ENCODE measurements at regions not wholly inside any gene's neighbourhood (a gene's known extent, or its start where the extent isn't known, plus 50 kb on each side); places are given as distances from the start of the nearest gene placed in this dataset.
"Not testable (repeated sequence)": the region's sequence is repeated elsewhere in the genome, so short reads cannot be mapped to it uniquely, and the experiment has no call there.

DNA sequence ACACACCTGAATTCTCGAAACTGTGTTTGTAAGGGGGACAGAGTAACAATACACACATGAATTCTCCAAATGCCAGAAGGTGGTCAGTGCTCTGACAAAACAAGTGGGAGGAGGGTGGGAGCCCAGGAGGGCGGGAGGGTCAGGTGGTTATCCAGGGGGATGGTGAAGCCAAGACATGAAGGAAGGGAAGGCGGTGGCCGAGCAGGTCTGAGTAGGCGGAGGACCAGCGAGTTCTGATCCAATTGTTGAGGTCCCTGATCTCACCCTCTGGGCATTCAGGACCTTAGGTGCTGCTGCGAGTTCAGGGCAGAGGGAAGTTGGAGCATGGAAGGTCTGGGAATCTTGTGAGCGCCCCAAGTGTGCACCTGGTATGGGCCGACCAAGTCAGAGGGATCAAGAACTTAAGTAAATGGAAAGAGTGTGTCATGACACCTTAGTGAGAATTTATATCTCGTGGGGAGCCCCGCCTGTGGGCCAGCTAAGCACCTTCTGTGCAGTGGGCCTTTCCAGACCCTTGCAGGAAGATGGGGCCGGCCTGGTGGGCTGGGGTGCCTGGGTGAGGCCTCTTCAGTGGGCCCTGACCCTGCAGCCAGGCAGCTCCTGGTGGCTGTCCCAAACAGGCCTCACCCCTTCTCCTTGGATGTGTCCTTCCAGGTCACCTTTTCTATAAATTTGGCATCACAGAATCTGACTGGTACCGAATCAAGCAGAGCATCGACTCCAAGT is 86.1 kb downstream of the NPIPB11 start:
- TF ChIP-seq, protein P1, sequence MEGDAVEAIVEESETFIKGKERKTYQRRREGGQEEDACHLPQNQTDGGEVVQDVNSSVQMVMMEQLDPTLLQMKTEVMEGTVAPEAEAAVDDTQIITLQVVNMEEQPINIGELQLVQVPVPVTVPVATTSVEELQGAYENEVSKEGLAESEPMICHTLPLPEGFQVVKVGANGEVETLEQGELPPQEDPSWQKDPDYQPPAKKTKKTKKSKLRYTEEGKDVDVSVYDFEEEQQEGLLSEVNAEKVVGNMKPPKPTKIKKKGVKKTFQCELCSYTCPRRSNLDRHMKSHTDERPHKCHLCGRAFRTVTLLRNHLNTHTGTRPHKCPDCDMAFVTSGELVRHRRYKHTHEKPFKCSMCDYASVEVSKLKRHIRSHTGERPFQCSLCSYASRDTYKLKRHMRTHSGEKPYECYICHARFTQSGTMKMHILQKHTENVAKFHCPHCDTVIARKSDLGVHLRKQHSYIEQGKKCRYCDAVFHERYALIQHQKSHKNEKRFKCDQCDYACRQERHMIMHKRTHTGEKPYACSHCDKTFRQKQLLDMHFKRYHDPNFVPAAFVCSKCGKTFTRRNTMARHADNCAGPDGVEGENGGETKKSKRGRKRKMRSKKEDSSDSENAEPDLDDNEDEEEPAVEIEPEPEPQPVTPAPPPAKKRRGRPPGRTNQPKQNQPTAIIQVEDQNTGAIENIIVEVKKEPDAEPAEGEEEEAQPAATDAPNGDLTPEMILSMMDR (IDR thresholded peaks at IDR 0.05; ENCODE audit: low read depth, low read length): no peak
- H3K4me3 ChIP-seq (replicated peaks in 1 of 2; ENCODE audit: low read depth in 2 of 2, low read length in 2 of 2): no peak overlapping the region
- DNase-seq (ENCODE audit: low read depth in 2 of 2): no peak

DNA sequence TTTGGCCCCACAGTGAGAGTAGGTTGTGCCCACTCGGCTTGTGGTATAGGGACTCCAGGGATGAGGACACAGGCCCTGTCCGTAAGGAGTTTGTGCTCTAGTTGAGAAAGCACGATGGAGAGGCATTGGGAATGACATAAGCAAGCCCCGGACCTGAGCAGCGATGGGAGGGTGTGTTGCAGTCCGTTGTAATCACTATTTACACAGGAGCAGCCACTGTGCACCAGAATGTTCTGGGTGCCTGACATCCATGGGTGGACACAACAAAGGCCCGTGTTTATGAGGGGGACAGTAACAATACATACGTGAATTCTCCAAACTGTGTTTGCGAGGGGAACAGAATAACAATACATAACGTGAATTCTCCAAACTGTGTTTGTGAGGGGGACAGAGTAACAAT is 86.8 kb downstream of the NPIPB11 start:
- TF ChIP-seq, protein P1 (IDR thresholded peaks at IDR 0.05; ENCODE audit: low read depth, low read length): no peak
- DNase-seq (ENCODE audit: low read depth in 2 of 2): no peak
- no peak overlapping the region for H3K4me3 ChIP-seq (replicated peaks in 1 of 2; ENCODE audit: low read depth in 2 of 2, low read length in 2 of 2)

DNA sequence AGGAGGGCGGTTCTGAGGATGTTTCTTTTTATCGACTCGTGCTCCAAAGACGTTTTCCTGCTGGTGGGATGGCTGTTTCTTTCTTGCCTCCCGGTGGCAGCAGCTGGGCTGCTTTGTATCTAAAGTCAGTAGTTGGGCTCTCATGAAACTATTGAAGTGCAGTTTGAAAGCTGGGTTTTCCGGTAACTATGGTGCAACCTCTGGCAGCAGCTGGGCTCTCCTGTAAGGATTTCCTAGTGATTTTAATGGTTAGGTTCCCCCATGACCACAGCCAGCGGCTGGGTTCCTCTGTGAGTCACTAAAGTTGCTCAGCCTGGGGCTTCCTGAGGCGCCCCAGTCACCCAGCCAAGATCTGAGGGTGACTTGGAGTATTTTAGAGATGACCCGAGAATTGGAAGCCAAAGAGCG is 87.9 kb downstream of the NPIPB11 start:
- TF ChIP-seq, protein P1 (IDR thresholded peaks at IDR 0.05; ENCODE audit: low read depth, low read length): peak; percentile 37
- not testable (repeated sequence) for H3K4me3 ChIP-seq (replicated peaks in 1 of 2; ENCODE audit: low read depth in 2 of 2, low read length in 2 of 2)
- peak; percentile 86 to 87 for DNase-seq (ENCODE audit: low read depth in 2 of 2)

DNA sequence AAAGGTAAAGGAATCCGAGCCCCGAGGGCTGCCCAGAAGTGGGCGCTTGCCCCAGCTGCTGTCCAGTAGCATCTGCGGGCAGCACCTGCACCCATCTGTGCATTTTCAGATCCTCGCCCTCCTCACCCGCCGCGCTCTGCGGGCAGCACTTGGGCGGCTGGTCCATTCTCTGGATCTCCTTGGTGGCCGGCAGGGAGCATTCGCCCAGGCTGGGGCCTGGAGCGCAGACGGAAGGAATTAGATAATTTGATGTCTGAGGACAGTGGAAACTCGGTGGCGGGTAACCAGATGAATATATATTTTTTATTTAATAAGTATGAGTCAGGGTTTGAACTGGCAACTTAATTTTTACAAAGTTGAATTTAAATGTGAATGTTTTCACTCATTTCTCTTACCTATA is 88.5 kb downstream of the NPIPB11 start:
- no peak overlapping the region for H3K4me3 ChIP-seq (replicated peaks in 1 of 2; ENCODE audit: low read depth in 2 of 2, low read length in 2 of 2)
- TF ChIP-seq, protein P1 (IDR thresholded peaks at IDR 0.05; ENCODE audit: low read depth, low read length): no peak
- DNase-seq (ENCODE audit: low read depth in 2 of 2): no peak

DNA sequence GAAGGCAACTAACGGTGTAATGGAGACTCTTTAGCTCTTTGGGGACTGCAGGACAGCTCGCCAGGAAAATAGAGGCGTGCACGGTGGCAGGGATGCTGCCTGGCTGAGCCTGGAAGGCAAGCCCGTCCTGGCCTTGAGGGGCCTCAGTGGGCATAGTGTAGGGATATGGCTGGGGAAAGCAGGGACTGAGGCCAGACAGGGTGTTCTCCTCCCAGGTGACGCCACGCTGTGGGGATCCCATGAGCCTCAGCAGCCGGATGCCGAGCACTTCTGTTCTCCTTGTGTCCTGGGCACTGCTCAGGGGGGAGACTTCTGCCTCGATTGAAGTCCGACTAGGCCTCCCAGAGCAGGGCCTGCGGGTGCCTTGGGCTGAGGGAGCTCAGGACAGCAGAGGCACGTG is 89.2 kb downstream of the NPIPB11 start:
- no peak for DNase-seq (ENCODE audit: low read depth in 2 of 2)
- no peak overlapping the region for H3K4me3 ChIP-seq (replicated peaks in 1 of 2; ENCODE audit: low read depth in 2 of 2, low read length in 2 of 2)
- TF ChIP-seq, protein P1 (IDR thresholded peaks at IDR 0.05; ENCODE audit: low read depth, low read length): no peak

DNA sequence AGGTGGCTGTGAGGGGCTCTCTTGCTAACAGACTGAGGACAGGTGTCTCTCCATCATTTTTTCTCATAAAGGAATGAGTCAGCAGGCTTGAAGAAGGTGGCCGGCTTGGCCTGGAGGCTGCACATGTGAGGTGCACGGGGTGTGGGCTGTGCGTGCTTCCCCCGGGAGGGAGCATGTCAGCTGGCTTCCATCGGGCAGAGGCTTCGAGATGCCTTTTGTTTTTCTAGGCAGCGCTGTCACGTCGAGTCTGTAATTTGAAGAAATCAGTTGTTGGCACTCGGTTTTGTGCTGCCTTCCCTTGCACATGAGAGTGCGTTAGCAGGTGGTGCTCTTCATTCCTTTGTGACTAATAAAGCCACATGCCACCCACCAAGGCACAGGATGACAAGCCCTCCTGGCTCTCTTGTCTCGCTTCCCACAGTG is 89.7 kb downstream of the NPIPB11 start:
- TF ChIP-seq, protein P1 (IDR thresholded peaks at IDR 0.05; ENCODE audit: low read depth, low read length): no peak
- no peak for DNase-seq (ENCODE audit: low read depth in 2 of 2)
- H3K4me3 ChIP-seq (replicated peaks in 1 of 2; ENCODE audit: low read depth in 2 of 2, low read length in 2 of 2): no peak overlapping the region
